HEK293T (cell line): ENCODE measurements at regions not wholly inside any gene's neighbourhood (a gene's known extent, or its start where the extent isn't known, plus 50 kb on each side); places are given as distances from the start of the nearest gene placed in this dataset.

Experiments
- CTBP1 ChIP-seq: fragments of 450-650 bp; IDR thresholded peaks from 2 replicates; pipeline ENCODE4 v1.6.1; 2016; ENCODE audit warnings: borderline replicate concordance
- FOXA1 ChIP-seq: fragments of 450-650 bp; IDR thresholded peaks from 2 replicates; pipeline ENCODE4 v1.6.1; 2016; ENCODE audit warnings: mild to moderate bottlenecking
- FOXK2 ChIP-seq: fragments of 450-650 bp; IDR thresholded peaks from 2 replicates; pipeline ENCODE4 v1.6.1; 2016; ENCODE audit warnings: mild to moderate bottlenecking
- FOXM1 ChIP-seq: fragments of 450-650 bp; IDR thresholded peaks from 2 replicates; pipeline ENCODE4 v1.6.1; 2017; ENCODE audit warnings: mild to moderate bottlenecking, borderline replicate concordance
- HDGF ChIP-seq: fragments of 450-650 bp; IDR thresholded peaks from 2 replicates; pipeline ENCODE4 v1.6.1; 2017; ENCODE audit warnings: antibody characterized with exemption, borderline replicate concordance
- LEF1 ChIP-seq: fragments of 450-650 bp; IDR thresholded peaks from 2 replicates; pipeline ENCODE4 v1.6.1; 2017; ENCODE audit warnings: mild to moderate bottlenecking, borderline replicate concordance
- NFRKB ChIP-seq: fragments of 450-650 bp; IDR thresholded peaks from 2 replicates; pipeline ENCODE4 v1.6.1; 2016; ENCODE audit warnings: mild to moderate bottlenecking, moderate library complexity
- SP1 ChIP-seq: fragments of 450-650 bp; IDR thresholded peaks from 2 replicates; pipeline ENCODE4 v1.6.1; 2017
- SUZ12 ChIP-seq: fragments of 450-650 bp; IDR thresholded peaks from 2 replicates; pipeline ENCODE4 v1.6.1; 2016; ENCODE audit warnings: mild to moderate bottlenecking
- ZNF384 ChIP-seq: fragments of 450-650 bp; IDR thresholded peaks from 2 replicates; pipeline ENCODE4 v1.6.1; 2016
- TF ChIP-seq, protein P1 (sequence below): fragments of 450-650 bp; IDR thresholded peaks from 2 replicates; pipeline ENCODE4 v1.6.1; 2016

DNA sequence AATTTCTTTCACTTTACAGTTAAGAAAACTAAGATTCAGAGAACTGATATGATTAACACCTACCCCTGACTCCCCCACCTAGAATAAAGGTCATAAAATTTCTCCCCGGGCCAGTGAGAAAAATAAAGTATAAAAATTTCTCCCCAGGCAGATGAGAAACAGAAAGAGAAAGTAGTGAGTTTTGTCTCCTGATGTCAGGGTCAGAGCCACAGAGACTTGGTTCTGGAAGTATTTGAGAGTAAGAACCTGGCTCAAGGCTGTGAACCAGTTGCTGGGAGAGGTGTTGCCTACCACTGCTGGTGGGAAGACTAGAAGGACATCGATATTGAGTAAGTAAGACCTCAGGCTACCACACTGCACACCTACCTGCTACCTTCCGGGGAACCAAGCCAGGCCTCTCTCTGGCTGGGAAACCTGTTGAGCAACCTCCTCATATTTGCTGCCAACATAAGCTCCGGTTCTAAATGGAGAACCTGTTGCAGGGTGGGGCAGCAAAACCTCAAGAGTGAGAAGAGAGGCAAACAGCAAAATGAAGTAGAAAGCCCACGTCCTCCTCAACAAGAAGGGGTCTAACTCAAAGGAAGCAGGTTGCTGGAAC, 104.2 kb upstream of the PUDP start:
- TF ChIP-seq SP1 (no peak), SUZ12 (no peak), HDGF (no peak), FOXA1 (no peak), FOXK2 (no peak), NFRKB (no peak), FOXM1 (no peak), LEF1 (no peak), ZNF384 (no peak), CTBP1 (no peak)
- TF ChIP-seq, protein P1, sequence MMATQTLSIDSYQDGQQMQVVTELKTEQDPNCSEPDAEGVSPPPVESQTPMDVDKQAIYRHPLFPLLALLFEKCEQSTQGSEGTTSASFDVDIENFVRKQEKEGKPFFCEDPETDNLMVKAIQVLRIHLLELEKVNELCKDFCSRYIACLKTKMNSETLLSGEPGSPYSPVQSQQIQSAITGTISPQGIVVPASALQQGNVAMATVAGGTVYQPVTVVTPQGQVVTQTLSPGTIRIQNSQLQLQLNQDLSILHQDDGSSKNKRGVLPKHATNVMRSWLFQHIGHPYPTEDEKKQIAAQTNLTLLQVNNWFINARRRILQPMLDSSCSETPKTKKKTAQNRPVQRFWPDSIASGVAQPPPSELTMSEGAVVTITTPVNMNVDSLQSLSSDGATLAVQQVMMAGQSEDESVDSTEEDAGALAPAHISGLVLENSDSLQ, result no peak
